CD4-positive, alpha-beta T cell treated with Interleukin-6 for 4 hours (primary cell): ENCODE measurements at regions not wholly inside any gene's neighbourhood (a gene's known extent, or its start where the extent isn't known, plus 50 kb on each side); places are given as distances from the start of the nearest gene placed in this dataset.
"Not testable (repeated sequence)": the region's sequence is repeated elsewhere in the genome, so short reads cannot be mapped to it uniquely, and the experiment has no call there.

Experiments
- DNase-seq: peaks from one replicate; pipeline ENCODE4 v3.0.0-alpha.2; 2020; ENCODE audit warnings: mixed read lengths

- DNase-seq = no peak
These were observed 154.1 kb upstream of the TNP1 start for GRCh38 chr2:217013926-217014325.

DNA sequence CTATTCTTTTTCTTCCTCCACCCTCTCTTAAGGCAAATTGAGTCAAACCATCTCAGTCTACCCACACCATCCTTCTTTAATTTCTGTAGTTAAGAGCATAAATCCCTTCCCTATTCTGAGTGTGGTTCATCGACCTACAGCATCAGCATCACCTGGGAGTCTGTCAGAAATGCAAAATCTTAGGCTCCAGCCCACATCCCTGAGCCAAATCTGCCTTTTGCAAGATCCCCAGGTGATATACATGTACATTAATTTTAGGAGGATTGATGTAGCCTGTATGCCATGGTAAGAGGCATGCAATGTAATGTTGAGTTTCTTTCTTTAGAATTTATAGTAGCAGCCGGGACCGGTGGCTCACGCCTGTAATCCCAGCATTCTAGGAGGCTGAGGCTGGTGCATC lies 151.7 kb upstream of the TNP1 start:
- DNase-seq = no peak

DNA sequence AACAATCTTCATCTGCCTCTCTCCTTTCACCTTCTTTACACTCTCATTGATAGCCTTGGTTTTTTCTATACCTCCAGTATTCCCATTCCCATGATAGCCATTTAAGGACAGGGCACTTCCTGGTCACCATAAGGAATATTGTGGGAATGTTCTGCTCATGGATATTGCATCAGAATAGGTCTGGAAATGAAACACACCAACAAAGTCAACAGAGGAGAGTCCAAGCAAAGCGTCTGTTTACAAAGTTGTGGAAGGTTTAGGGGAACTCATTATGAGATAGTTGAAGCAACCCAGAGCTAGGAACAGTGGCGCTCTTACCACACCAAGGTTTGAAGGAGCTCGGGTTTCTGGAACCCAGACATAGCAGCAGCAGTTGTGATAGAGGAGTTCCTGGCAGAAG lies 150.3 kb upstream of the TNP1 start:
- no peak for DNase-seq

GRCh38 chr2:217008794-217009193 lies 148.9 kb upstream of the TNP1 start:
- no peak for DNase-seq

GRCh38 chr2:217006217-217006616 lies 146.4 kb upstream of the TNP1 start:
- DNase-seq = no peak

DNA sequence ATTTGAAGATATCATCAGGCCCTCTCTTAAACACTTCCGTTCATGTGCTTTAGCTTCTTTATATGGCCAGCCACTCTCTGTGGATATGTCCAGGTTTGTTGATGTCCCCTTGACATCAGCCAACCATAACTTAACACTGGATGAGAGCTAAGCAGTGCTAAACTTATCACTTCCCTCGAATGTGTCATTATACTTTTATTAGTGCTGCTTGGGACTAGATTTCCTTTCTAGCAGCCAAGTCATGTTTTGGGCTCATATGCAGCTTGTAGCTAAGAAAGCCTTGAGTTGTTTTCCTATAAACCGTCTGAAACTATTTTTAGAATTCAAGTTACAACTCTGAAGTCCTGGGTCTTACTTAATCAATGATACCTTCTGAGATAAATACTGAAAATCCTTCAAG lies 144.8 kb upstream of the TNP1 start:
- no peak for DNase-seq

- DNase-seq = no peak
These were observed 141.9 kb upstream of the TNP1 start for GRCh38 chr2:217001740-217002139.

GRCh38 chr2:217000406-217000805 lies 140.5 kb upstream of the TNP1 start:
- no peak for DNase-seq

- no peak for DNase-seq
These were observed 136.5 kb upstream of the TNP1 start for GRCh38 chr2:216996279-216996845.

GRCh38 chr2:216994353-216994854 lies 134.5 kb upstream of the TNP1 start:
- no peak for DNase-seq

DNA sequence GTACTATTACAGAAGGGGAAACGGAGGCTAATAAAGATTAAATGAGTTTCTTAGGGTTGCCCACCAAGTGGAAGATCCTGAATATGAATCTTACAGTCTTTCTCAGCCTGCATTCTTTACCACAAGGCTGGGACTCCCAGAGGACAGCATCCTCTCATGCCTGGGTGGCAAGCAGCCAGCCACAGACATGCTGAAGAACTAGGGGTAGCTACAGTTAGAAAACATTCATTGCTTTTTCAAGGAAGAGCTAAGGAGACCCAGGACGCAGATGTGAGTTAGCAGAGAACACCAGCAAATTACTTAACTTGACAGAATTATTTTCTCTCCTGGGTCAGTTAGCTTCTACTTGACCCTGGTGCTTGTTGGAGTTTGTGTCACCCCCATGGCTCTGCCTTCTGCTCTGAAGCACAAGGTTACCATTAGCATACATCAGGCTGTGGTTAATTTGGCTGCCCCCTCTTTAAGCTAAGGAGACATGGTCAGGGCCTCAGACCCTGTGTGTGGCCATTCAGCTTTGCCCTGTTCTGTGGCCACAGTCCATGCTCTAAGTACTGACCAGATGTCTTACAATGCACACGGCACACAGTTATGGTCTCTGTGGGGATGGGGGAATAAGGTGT lies 132.3 kb upstream of the TNP1 start:
- no peak for DNase-seq

- no peak for DNase-seq
These were observed 131.7 kb upstream of the TNP1 start for GRCh38 chr2:216991563-216991962.

DNA sequence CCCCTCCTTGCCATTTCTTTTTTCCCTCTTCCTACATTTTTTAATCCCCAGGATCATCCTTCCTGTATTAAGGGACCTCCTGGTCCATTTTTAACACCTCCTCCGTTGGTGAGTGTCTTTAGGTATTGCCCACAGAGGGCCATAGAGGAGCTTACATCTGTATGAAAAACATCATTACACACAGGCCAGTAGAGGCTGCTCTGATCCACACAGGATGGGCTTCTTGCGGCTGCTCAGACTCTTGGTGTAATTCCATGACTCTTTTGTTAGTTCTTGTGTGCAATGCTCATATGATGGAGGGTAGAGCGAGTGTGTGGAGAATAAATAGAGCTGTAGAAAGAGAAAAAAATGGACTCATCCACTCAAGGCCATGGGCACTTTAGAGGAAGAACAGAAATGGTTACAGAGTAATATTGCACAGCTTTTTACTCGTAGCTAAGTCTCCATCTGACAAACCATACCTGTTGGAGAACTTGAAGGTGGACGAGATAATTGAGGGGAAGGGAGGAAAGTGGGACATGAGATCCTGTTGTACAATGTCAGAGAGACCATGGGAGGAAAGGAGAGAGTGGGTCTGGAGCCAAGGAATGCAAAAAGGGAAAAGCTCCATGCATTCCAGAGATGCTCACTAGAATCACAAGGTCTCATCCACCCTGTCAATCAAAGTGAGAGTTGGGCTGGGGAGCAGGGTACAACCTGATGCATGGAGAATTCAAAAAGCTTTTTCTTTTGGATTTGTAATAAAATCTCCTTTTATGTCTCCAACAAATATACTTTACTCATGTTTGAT lies 129.7 kb upstream of the TNP1 start:
- no peak for DNase-seq

GRCh38 chr2:216987252-216987821 lies 127.5 kb upstream of the TNP1 start:
- no peak for DNase-seq

DNA sequence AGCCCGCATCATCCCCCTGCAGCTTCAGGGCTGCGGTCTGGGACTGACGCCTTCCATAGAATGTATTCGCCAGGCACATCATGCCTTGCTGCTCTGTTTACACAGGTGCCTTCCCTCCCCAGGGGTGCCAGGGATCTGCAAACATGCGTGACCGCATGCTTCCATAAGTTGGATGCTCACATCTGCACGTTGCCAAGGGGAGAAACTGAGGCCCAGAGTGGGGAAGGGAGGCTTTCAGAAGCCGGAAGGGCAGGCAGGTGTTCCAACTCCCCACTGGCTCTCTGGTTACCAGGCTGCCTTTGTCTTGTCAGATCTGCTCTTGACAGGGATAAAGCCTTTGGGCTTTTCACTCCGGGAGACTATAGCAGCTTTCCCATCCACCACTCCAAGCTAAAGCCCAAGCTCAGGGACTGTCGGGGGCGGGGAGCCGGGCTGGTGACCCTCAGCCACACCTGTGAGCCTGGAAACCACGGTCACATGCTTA lies 125.8 kb upstream of the TNP1 start:
- DNase-seq = no peak

- DNase-seq = no peak
These were observed 125.1 kb upstream of the TNP1 start for GRCh38 chr2:216984937-216985336.

GRCh38 chr2:216981951-216982350 lies 122.1 kb upstream of the TNP1 start:
- not testable (repeated sequence) for DNase-seq

GRCh38 chr2:216980510-216980909 lies 120.6 kb upstream of the TNP1 start:
- DNase-seq = not testable (repeated sequence)

DNA sequence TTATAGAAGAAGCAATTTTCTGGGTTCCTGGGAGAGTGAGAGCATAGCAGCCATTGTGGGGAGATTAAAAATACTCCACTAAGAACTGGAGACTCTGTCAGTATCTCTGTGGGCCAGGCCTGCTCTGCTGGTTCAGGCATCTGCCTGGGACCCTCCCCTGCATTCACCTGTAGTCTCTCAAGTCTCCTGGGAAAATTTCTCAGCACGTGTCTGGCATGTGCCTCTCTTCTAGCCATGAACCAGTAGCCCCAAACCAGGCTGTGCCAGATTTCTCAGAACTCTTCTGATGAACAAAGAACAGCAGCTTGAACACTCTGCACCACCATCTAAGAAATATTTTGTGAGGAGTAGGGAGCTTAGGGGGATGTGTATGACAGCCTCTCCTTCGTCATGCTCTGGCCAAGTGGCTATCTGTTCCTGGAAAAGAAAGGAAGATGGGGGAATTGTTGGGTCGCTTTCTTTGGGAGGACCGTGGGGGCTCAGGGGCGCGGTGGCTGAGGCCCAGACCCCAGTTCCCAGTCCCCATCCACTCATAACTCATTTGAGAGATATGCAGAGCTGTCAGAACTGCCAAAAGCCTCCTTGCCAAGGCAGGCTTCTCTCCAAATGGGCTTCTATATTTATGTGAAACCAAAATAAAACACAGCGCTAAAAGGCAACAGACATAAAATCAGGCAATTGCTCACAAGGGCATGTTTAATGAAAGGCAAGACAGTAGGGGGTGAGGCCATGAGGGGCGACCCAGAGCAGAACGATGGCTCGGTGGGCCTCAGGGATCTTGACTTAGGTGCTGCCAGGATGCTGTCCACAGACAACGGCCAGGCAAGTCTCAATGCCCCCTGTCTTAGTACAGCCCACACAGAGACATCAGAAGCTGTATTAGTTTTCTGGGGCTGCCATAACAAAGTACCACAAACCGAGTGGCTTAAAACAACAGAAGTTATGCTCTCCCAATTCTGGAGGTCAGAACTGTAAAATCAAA lies 114.7 kb upstream of the TNP1 start:
- no peak for DNase-seq

- no peak for DNase-seq
These were observed 111.7 kb upstream of the TNP1 start for GRCh38 chr2:216971593-216971992.

- DNase-seq = no peak
These were observed 110.6 kb upstream of the TNP1 start for GRCh38 chr2:216970359-216970915.

DNA sequence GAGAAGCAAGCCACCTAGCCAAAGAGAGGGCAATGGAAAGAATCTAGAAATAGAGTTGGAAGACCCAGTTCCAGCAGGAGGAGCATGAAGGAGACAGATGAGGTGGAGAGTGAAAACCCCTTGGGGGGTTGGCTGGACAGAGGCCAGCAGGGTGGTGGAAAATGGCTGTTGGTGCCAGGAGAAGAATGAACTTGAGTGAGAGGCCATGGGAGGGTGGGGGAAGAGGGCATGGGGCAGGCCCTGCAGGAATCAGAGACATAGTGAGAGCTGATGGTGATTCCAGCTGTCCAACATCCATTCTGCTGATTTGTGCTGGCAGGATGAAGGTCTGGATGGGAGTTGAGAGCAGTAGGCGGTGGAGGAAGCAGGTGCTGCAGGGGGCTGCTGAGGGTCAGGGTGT lies 108.0 kb upstream of the TNP1 start:
- no peak for DNase-seq
